GM23248 (cell line): ENCODE measurements at regions not wholly inside any gene's neighbourhood (a gene's known extent, or its start where the extent isn't known, plus 50 kb on each side); places are given as distances from the start of the nearest gene placed in this dataset.

Experiments
- DNase-seq: peaks from one replicate; pipeline ENCODE4 v3.0.0-alpha.2; 2015
- H2AFZ ChIP-seq: fragments of 200-600 bp; sonication (generic); 2 replicates; pipeline ENCODE4 v1.6.1; 2016; ENCODE audit warnings: antibody characterized with exemption
- H3F3A ChIP-seq: fragments of 200-600 bp; sonication (generic); 2 replicates; pipeline ENCODE4 v1.6.1; 2016; ENCODE audit warnings: mild to moderate bottlenecking, antibody characterized with exemption, mixed run types; ENCODE audit not compliant: insufficient read depth
- H3K27ac ChIP-seq: fragments of 200-600 bp; sonication (generic); 2 replicates; pipeline ENCODE4 v1.5.1; 2016; ENCODE audit warnings: mild to moderate bottlenecking
- H3K27me3 ChIP-seq: fragments of 200-600 bp; sonication (generic); replicated peaks from 2 replicates; pipeline ENCODE4 v1.6.1; 2016; ENCODE audit warnings: mild to moderate bottlenecking; ENCODE audit not compliant: insufficient read depth
- H3K36me3 ChIP-seq: fragments of 200-600 bp; sonication (generic); 2 replicates; pipeline ENCODE4 v1.6.1; 2016; ENCODE audit warnings: low read depth, mild to moderate bottlenecking
- H3K4me1 ChIP-seq: fragments of 200-600 bp; sonication (generic); 2 replicates; pipeline ENCODE4 v1.6.1; 2016; ENCODE audit warnings: mild to moderate bottlenecking; ENCODE audit not compliant: insufficient read depth
- H3K4me2 ChIP-seq: fragments of 200-600 bp; sonication (generic); one replicate; pipeline ENCODE4 v1.6.1; 2016; ENCODE audit warnings: mild to moderate bottlenecking; ENCODE audit not compliant: unreplicated experiment
- H3K4me3 ChIP-seq: fragments of 200-600 bp; sonication (generic); 2 replicates; pipeline ENCODE4 v1.5.1; 2016; ENCODE audit warnings: mild to moderate bottlenecking
- H3K79me2 ChIP-seq: fragments of 200-600 bp; sonication (generic); 2 replicates; pipeline ENCODE4 v1.6.1; 2016; ENCODE audit warnings: mild to moderate bottlenecking; ENCODE audit not compliant: insufficient read depth
- H3K9ac ChIP-seq: fragments of 200-600 bp; sonication (generic); 2 replicates; pipeline ENCODE4 v1.6.1; 2016; ENCODE audit warnings: mild to moderate bottlenecking
- H3K9me2 ChIP-seq: fragments of 200-600 bp; sonication (generic); 2 replicates; pipeline ENCODE4 v1.6.1; 2016; ENCODE audit warnings: mixed run types, mild to moderate bottlenecking, moderate library complexity; ENCODE audit not compliant: insufficient read depth
- H3K9me3 ChIP-seq: fragments of 200-600 bp; sonication (generic); one replicate; pipeline ENCODE4 v1.6.1; 2017; ENCODE audit warnings: low read depth
- H4K20me1 ChIP-seq: fragments of 200-600 bp; sonication (generic); 2 replicates; pipeline ENCODE4 v1.6.0; 2016; ENCODE audit not compliant: insufficient read depth
- EZH2 ChIP-seq: fragments of 200-600 bp; sonication (generic); IDR thresholded peaks from 2 replicates; pipeline ENCODE4 v1.6.1; 2018; ENCODE audit warnings: antibody characterized with exemption, mild to moderate bottlenecking; ENCODE audit not compliant: insufficient read depth, poor library complexity, severe bottlenecking
- EZH2phosphoT487 ChIP-seq: fragments of 200-600 bp; sonication (generic); IDR thresholded peaks from 2 replicates; pipeline ENCODE4 v1.6.1; 2018; ENCODE audit warnings: antibody characterized with exemption, moderate library complexity, mild to moderate bottlenecking, low read depth; ENCODE audit not compliant: insufficient read depth
- WGBS, 2 experiments: methylation state at CpG; one replicate each; pipeline ENCODE4 v1.1.6; 2015 to 2017; ENCODE audit warnings: low lambda C conversion rate in 2 of 2, low coverage in 1 of 2; ENCODE audit errors: missing lambda C conversion rate in 2 of 2; 5-methylcytosine and 5-hydroxymethylcytosine counted together
- in situ Hi-C: fragments of 300-500 bp; cut with MboI; formaldehyde crosslinking; loops from 2 replicates; pipeline ENCODE4 v1.15.0; 2020

GRCh38 chr20:52056203-52057062 lies 135.1 kb downstream of the ZFP64 start:
- peak overlapping the region; percentile 23 for H3K9ac ChIP-seq
- in situ Hi-C loops, result no loop called here
- no peaks in the 10 kb centered on the region for H3K36me3 ChIP-seq
- peak; percentile 90 for DNase-seq
- H4K20me1 ChIP-seq, result no peaks in the 10 kb centered on the region
- peaks cover 11% of the 10 kb centered on the region for H3K4me1 ChIP-seq
- no peaks in the 10 kb centered on the region for H3K9me2 ChIP-seq
- H2AFZ ChIP-seq, result peak overlapping the region; percentile 39
- no peaks in the 10 kb centered on the region for H3K27me3 ChIP-seq
- H3K9me3 ChIP-seq, result no peaks in the 10 kb centered on the region
- no peaks in the 10 kb centered on the region for H3K79me2 ChIP-seq
- peaks cover 22% of the 10 kb centered on the region for H3F3A ChIP-seq
- H3K4me2 ChIP-seq, result peak overlapping the region; percentile 70
- H3K27ac ChIP-seq, result peak overlapping the region; percentile 64
- H3K4me3 ChIP-seq, result peak overlapping the region; percentile 10; the same call in 1 of the 2 replicates
- TF ChIP-seq EZH2, result no peak
- TF ChIP-seq EZH2phosphoT487, result no peak

DNA sequence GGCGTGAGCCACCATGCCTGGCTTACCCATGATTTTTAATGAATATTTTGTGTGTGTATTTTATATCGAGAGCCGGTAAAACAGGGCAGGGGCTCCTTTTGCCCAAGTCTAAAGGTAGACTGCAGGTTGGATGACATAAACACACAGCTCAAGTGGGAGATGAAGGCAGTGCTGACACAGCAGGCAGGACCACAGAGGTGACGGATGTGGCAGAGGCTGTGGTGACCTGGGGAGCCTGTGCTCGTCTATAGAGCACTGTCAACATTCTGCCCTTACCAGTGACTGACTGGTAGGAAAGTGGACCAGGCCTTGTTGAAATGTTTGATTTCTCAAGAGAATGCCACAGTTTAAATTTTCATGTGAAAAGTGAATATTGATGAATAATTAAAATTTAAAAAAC lies 137.5 kb downstream of the ZFP64 start:
- Histone ChIP-seq H3K4me2 (no peak overlapping the region), H3K79me2 (no peaks in the 10 kb centered on the region), H2AFZ (no peak overlapping the region), H3K4me1 (peaks cover 13% of the 10 kb centered on the region), H3K4me3 (no peak overlapping the region), H3K9me3 (no peaks in the 10 kb centered on the region), H3K36me3 (no peaks in the 10 kb centered on the region), H3F3A (peaks cover 22% of the 10 kb centered on the region), H3K9me2 (no peaks in the 10 kb centered on the region), H3K27me3 (no peaks in the 10 kb centered on the region), H3K9ac (no peak overlapping the region), H3K27ac (no peak overlapping the region), H4K20me1 (no peaks in the 10 kb centered on the region)
- 95 to 97% methylated on average over 5 of the region's 5 CpGs for WGBS, 2 experiments
- in situ Hi-C loops, result no loop called here
- no peak for DNase-seq
- TF ChIP-seq EZH2 (no peak), EZH2phosphoT487 (no peak)

DNA sequence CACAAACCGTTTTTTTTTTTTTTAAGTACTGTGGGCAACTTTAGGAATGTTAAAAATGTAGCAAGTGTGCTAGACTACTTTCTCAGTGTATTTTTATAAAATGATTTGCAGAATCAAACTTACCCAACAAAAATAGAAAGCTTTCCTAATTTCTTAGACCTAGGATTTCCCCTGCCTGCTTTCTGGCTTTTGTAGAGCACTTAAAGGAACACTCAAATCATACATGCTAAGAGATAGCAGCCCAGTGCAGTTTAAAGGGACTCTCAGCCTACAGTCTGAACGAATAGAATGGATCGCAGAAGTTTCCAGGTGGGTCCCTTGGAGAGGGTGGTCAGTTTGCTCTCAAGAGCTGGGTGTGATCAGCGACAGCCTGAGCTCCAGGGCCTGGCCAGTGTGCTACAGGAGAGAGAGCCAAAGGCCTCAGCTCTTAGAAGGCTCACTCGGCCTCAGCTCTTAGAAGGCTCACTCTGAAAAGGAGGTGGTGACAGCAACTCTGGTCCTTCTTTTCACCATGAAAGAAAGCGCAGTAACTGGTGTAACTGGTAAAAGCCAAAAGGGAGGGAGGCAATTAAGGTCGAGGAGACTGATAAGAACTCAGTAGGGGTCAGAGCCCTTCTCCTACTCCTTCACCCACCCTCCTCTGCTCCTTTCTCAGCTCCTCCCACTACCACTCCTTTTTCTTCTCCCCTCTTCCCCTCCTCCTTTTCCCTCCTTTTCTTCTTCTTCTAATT lies 142.4 kb downstream of the ZFP64 start:
- no peaks in the 10 kb centered on the region for H3K9me3 ChIP-seq
- 0 out of 2 replicates have a peak overlapping the region, but pooled peaks have one; percentile 2 for H3K9ac ChIP-seq
- DNase-seq, result peak; percentile 26

DNA sequence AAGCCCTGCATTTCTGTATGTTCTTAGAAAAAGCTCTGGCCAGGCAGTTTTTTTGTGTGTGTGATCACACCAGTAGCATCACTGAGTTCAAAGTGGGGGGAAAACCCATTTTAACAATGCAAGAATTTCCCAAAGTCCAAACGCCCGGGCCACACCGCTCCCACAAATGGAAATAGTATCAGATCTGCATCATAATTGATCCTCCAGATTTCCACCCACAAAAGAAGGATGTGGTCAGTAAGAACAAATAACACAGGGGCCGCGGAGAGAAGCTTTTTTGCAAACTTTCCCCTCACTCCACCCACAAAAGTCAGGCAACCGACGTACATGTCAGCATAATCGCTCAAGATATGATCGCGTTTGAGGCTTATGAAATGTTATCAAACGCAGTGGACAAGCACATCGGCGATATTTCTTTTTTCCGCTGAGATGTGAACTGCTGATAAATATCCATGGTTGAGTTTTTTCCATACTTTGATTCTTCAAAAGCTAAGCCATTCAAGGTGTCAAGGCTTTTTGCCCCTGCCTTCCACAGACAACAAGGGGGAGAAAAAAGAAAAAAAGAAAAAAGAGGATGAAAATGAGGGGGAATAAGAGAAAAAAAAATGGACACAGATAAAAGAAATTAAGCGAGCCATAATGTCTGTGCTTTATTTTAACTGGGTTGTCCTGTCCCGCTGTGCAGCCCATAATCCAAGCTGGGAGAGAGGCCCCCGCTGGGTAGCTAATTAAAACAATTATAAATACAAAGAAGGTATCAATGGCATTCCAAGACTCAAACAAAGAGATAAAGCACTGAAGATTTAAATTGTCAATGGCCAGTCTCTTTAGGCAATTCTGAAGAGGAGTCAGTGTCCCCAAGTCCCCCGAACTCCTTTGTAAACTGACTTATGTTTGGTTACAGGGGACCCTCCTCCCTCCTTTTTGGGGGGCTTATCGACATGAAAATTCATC lies 143.5 kb downstream of the ZFP64 start:
- no peak overlapping the region for H3K9ac ChIP-seq
- no peaks in the 10 kb centered on the region for H3K9me2 ChIP-seq
- TF ChIP-seq EZH2phosphoT487 (no peak), EZH2 (no peak)
- no peak overlapping the region for H3K4me3 ChIP-seq
- no peaks in the 10 kb centered on the region for H3K27me3 ChIP-seq
- no peak overlapping the region for H2AFZ ChIP-seq
- no peak overlapping the region for H3K27ac ChIP-seq
- no peaks in the 10 kb centered on the region for H3F3A ChIP-seq
- H3K4me1 ChIP-seq, result peaks cover 10% of the 10 kb centered on the region
- H3K4me2 ChIP-seq, result no peak overlapping the region
- no peaks in the 10 kb centered on the region for H3K36me3 ChIP-seq
- 87 to 90% methylated on average over 19 of the region's 19 CpGs for WGBS, 2 experiments
- H3K9me3 ChIP-seq, result no peaks in the 10 kb centered on the region
- H3K79me2 ChIP-seq, result no peaks in the 10 kb centered on the region
- no peaks in the 10 kb centered on the region for H4K20me1 ChIP-seq
- no peak for DNase-seq
- in situ Hi-C loops, result no loop called here

More for the DNA sequence above, 142.4 kb downstream of the ZFP64 start:
- no peak overlapping the region for H3K4me2 ChIP-seq
- in situ Hi-C loops, result no loop called here
- H3K9me2 ChIP-seq, result no peaks in the 10 kb centered on the region
- no peaks in the 10 kb centered on the region for H3K36me3 ChIP-seq
- peaks cover 10% of the 10 kb centered on the region for H3K4me1 ChIP-seq
- no peaks in the 10 kb centered on the region for H3K27me3 ChIP-seq
- H3K79me2 ChIP-seq, result no peaks in the 10 kb centered on the region
- H4K20me1 ChIP-seq, result no peaks in the 10 kb centered on the region
- H3F3A ChIP-seq, result no peaks in the 10 kb centered on the region
- H2AFZ ChIP-seq, result peak overlapping the region; percentile 50; the same call in 1 of the 2 replicates
- no peak overlapping the region for H3K27ac ChIP-seq
- no peak for TF ChIP-seq EZH2phosphoT487
- TF ChIP-seq EZH2, result no peak
- H3K4me3 ChIP-seq, result no peak overlapping the region
- WGBS, 2 experiments, result 56 to 66% methylated on average over 7 of the region's 7 CpGs
